ENCODE measurements at regions not wholly inside any gene's neighbourhood (a gene's known extent, or its start where the extent isn't known, plus 50 kb on each side); places are given as distances from the start of the nearest gene placed in this dataset.

DNA sequence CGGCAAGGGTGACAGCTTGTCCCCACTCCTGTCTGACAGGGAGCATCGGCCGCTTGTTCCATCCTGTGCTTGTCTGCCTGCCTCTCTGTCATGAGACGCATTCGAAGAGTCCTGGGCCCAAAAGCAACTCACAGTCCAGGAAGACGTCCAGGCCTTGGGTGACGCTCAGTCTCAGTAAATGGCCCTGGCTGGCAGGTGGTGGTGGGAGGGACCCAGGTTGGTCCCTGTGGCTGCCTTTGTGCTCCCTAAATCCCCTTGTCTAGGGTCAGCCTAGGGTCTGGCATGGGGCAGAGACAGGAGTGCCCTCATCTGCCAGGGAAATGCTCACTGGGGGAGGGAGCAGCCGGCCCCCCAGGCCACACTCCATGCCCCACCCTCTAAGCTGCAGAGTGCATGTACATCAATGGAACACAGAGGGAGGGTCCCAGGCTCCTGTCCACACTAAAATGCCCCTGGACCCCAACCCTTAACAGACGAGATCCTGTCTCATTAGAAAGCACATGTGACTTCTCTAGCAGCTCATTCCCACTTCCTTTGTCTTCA is 295.2 kb upstream of the ZNF32 start:
- no peak overlapping the region for H3K4me3 ChIP-seq (ENCODE audit: low read length)
- DNase-seq (ENCODE audit: low read depth) = no peak
- TF ChIP-seq, protein P1, sequence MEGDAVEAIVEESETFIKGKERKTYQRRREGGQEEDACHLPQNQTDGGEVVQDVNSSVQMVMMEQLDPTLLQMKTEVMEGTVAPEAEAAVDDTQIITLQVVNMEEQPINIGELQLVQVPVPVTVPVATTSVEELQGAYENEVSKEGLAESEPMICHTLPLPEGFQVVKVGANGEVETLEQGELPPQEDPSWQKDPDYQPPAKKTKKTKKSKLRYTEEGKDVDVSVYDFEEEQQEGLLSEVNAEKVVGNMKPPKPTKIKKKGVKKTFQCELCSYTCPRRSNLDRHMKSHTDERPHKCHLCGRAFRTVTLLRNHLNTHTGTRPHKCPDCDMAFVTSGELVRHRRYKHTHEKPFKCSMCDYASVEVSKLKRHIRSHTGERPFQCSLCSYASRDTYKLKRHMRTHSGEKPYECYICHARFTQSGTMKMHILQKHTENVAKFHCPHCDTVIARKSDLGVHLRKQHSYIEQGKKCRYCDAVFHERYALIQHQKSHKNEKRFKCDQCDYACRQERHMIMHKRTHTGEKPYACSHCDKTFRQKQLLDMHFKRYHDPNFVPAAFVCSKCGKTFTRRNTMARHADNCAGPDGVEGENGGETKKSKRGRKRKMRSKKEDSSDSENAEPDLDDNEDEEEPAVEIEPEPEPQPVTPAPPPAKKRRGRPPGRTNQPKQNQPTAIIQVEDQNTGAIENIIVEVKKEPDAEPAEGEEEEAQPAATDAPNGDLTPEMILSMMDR (IDR thresholded peaks at IDR 0.05; ENCODE audit: insufficient read depth, low read depth, low read length, missing control alignments) = no peak

DNA sequence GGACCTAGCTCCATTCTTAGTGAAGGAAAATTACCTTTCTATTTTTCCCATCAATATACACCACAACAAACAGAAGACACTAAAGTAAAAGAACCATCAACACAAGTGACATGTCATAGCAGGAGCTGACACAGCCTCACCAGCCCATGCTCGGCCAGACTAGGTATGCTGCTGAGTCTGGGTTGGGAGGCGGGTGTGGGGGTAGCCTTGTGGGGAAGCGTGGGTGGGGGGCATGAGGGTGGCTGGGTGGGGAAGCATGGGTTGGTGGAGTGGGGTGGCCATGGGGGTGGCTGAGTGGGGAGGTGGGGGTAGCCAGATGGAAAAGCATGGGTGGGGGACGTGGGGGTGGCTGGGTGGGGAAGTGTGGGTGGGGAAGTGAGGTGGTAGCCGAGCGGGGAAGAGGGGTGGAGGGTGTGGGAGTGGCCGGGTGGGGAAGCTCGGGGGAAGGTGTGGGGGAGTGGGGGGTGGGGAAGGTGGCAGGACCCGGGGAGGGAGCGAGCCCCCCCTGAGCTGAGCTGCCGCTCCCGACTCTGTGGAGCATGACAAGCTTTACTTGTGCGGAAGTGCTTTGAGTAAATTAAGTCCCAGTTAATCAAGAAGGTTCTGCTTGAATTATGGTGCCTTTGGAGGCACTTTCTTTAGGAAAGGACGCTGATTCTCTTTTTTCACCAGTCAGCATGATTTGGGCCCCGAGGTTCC is 294.6 kb upstream of the ZNF32 start:
- DNase-seq (ENCODE audit: low read depth) = no peak
- TF ChIP-seq, protein P1 (IDR thresholded peaks at IDR 0.05; ENCODE audit: insufficient read depth, low read depth, low read length, missing control alignments) = no peak
- H3K4me3 ChIP-seq (ENCODE audit: low read length) = no peak overlapping the region

DNA sequence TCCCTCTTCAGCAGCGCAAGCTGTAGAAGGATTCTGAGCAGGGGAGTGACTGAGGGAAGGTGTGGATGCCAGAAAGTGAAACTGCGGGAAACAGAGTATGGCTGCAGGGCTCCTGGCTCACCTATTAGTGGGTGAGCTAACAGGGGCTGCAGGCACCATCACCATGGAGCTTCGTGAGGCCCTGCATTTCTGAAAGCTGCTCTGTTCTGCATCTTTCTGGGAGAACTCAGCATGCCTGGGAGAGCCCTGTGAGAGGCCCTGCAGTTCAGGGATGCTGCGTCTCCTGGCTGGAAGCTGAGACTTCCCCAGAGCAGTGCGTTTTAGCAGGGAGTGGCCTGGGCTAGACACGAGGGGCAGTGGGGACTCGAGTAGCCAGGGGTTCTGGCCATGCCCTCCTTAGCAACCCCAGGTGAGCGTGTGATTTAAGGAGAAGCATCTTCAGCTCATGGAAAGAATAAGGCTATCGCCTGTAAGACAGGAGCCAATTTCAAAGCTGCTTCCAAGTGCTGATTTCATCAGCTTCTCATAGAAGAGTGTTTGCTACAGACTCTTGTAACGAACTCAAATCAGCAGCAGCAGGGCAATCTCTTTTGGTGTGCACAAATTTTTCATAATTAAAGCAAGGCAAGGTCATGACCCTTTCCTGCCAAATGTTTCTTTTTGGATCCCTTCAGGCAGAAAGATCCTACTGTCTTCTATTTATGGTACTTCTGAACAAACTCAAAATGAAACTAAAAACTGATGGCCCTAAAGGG is 293.6 kb upstream of the ZNF32 start:
- TF ChIP-seq, protein P1 (IDR thresholded peaks at IDR 0.05; ENCODE audit: insufficient read depth, low read depth, low read length, missing control alignments) = no peak
- no peak overlapping the region for H3K4me3 ChIP-seq (ENCODE audit: low read length)
- no peak for DNase-seq (ENCODE audit: low read depth)

DNA sequence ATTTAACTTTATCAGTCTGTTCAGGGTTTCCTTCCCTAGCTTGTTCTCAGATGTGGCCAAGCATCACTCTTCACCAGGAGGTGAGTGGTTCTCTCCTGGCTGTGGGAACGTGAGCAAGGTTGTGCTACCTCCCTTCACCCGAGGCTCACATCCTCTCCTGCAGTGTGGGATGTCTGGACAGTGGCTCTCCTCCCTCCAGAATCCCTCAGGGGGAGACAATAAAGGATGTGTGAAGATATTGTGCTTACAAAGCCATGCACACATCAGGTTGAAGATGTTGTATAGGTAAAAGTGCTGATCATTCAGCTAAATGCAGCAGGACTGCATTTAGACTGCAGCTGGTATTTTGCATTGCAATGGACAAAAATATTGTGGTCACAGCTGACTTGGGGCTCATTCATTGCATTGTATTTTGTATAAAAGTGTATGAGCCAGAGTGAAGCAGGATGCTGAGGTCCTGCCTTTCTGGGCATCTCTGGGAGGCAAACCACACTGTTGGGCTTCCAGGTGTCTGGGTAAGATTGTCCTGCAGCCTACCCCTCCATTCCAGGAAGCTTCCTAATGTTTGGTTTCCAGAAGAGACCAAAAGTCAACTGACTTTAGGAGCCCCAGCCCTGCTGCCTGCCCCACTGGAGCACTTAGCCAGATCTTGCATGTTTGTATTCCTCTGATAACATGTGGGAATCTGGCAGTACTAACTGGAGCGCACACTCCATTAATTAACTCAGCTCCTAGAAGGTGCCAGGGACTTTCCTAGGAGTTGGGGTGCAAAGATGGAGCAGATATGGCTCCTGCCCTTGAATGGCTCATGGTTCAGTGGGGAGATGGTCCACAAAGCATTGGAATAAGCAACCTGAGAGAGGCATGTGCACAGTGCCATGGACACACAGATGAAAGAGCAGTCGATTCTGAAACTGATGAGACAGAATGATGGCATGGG is 292.5 kb upstream of the ZNF32 start:
- no peak overlapping the region for H3K4me3 ChIP-seq (ENCODE audit: low read length)
- TF ChIP-seq, protein P1 (IDR thresholded peaks at IDR 0.05; ENCODE audit: insufficient read depth, low read depth, low read length, missing control alignments) = no peak

DNA sequence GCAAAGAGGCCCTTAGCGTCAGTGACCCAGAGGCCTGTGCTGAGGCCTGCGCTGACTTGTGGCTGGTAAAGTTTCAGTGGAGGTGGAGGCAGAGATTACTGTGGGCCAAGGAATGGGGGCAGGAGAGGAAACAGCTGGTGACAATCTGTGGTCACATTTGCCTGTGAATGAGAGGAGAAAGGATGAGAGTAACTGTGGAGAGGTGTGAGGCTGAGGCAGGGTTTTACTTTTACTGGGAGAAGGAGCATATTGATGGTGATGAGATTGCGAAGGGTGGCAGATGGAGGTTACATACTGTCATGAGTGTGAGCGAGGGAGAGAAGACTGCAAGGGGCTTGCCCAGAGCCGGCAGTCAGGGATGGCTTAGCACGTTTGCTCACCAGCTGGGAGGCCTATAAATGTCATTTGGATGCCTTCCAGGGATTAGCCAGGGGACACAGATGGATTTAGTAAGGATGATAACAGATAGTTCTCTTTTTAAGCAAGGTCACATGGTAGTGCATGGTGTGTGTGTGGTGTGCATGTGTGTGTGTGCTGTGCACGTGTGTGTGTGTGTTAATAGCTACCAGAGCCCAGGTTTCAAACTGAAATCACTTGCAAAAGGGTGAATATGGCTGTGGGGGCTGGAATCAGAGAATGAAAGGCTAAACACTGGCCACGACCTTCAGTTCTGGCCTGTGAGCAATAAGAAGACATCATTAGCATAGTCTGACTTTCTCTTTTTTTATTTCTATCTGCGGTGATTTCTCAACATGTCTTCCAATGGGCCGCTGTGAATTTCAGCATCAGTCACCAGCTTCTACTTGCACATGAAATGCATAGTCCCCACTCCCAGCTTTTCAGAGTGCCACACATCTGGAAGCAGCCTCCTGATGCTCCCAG is 291.5 kb upstream of the ZNF32 start:
- no peak for DNase-seq (ENCODE audit: low read depth)
- TF ChIP-seq, protein P1 (IDR thresholded peaks at IDR 0.05; ENCODE audit: insufficient read depth, low read depth, low read length, missing control alignments) = no peak
- no peak overlapping the region for H3K4me3 ChIP-seq (ENCODE audit: low read length)

More for the DNA sequence above, 292.5 kb upstream of the ZNF32 start:
- no peak for DNase-seq (ENCODE audit: low read depth)

Data from epithelial cell of esophagus (primary cell).